OCI-LY3 (cell line): ENCODE measurements at regions not wholly inside any gene's neighbourhood (a gene's known extent, or its start where the extent isn't known, plus 50 kb on each side); places are given as distances from the start of the nearest gene placed in this dataset.

Experiments
- H2AFZ ChIP-seq: fragments of 200-600, 300-600 bp; shearing (Covaris generic); 2 replicates; pipeline ENCODE4 v1.6.0; 2014; ENCODE audit warnings: antibody characterized with exemption, low read depth, low read length
- H3K27ac ChIP-seq: fragments of 200-600, 300-600 bp; sonication (generic); 2 replicates; pipeline ENCODE4 v1.5.1; 2014; ENCODE audit warnings: mild to moderate bottlenecking, low read length, moderate library complexity, mixed read lengths
- H3K27me3 ChIP-seq: fragments of 200-600, 300-600 bp; sonication (generic); 2 replicates; pipeline ENCODE4 v1.6.1; 2014; ENCODE audit warnings: low read depth, low read length, mixed read lengths
- H3K36me3 ChIP-seq: fragments of 200-600, 300-600 bp; sonication (generic); replicated peaks from 2 replicates; pipeline ENCODE3; 2014; ENCODE audit warnings: low read depth, low read length, mixed read lengths
- H3K4me1 ChIP-seq: fragments of 300-600, 200-600 bp; sonication (generic); 2 replicates; pipeline ENCODE4 v1.6.1; 2014; ENCODE audit warnings: low read length, mixed read lengths
- H3K4me2 ChIP-seq: fragments of 200-600, 300-600 bp; sonication (generic); 2 replicates; pipeline ENCODE4 v1.6.1; 2014; ENCODE audit warnings: low read length, mixed read lengths
- H3K4me3 ChIP-seq: fragments of 300-600, 200-600 bp; sonication (generic); 2 replicates; pipeline ENCODE4 v1.5.1; 2014; ENCODE audit warnings: antibody characterized with exemption, mild to moderate bottlenecking, low read length, moderate library complexity
- H3K79me2 ChIP-seq: fragments of 300-600, 200-600 bp; shearing (Covaris generic); 2 replicates; pipeline ENCODE4 v1.6.1; 2014; ENCODE audit warnings: mild to moderate bottlenecking, low read length, mixed read lengths
- H3K9ac ChIP-seq: fragments of 300-600, 200-600 bp; shearing (Covaris generic); 2 replicates; pipeline ENCODE4 v1.6.0; 2014; ENCODE audit warnings: mild to moderate bottlenecking, low read length, moderate library complexity
- H3K9me3 ChIP-seq: fragments of 200-600, 300-600 bp; shearing (Covaris generic); 2 replicates; pipeline ENCODE4 v1.6.1; 2014; ENCODE audit warnings: low read length, mixed read lengths; ENCODE audit not compliant: insufficient read depth
- H4K20me1 ChIP-seq: fragments of 200-600, 300-600 bp; sonication (generic); 2 replicates; pipeline ENCODE4 v1.6.1; 2016; ENCODE audit warnings: low read length, mixed read lengths; ENCODE audit not compliant: insufficient read depth
- CTCF ChIP-seq: fragments of 200-600, 300-600 bp; sonication (generic); IDR thresholded peaks from 2 replicates; pipeline ENCODE4 v1.5.1; 2014; ENCODE audit warnings: antibody characterized with exemption, low read length, low read depth
- EZH2phosphoT487 ChIP-seq: fragments of 200-600 bp; shearing (Covaris generic); IDR thresholded peaks from 2 replicates; pipeline ENCODE4 v1.6.1; 2018; ENCODE audit warnings: antibody characterized with exemption, mixed run types, low read depth

DNA sequence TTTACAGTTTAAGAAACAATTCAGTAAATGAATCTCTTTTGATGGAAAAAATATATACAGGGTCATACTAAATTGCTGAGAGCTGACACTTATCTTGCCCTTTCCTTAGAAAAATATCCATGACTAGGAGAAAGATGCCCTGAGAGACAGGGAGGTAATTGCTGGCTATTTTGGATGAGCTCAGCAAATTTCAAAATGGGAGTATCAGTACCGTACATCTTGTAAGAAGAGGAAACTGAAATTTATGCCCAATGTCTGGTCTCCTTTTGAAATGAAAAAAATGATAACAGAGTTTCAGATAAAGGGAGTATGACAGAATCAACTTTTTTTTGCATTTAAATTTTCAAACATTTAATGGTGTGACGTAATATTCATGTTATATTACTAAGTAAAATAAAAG, 415.8 kb upstream of the CDH10 start:
- H3K9me3 ChIP-seq: no peaks in the 10 kb centered on the region
- TF ChIP-seq EZH2phosphoT487 (no peak), CTCF (no peak)
- H3K79me2 ChIP-seq: no peaks in the 10 kb centered on the region
- no peak overlapping the region for H2AFZ ChIP-seq
- H3K36me3 ChIP-seq: no peaks in the 10 kb centered on the region
- no peak overlapping the region for H3K4me3 ChIP-seq
- H3K27me3 ChIP-seq: no peaks in the 10 kb centered on the region
- H3K9ac ChIP-seq: no peak overlapping the region
- no peaks in the 10 kb centered on the region for H3K4me1 ChIP-seq
- H3K27ac ChIP-seq: no peak overlapping the region
- H3K4me2 ChIP-seq: no peak overlapping the region
- no peaks in the 10 kb centered on the region for H4K20me1 ChIP-seq

DNA sequence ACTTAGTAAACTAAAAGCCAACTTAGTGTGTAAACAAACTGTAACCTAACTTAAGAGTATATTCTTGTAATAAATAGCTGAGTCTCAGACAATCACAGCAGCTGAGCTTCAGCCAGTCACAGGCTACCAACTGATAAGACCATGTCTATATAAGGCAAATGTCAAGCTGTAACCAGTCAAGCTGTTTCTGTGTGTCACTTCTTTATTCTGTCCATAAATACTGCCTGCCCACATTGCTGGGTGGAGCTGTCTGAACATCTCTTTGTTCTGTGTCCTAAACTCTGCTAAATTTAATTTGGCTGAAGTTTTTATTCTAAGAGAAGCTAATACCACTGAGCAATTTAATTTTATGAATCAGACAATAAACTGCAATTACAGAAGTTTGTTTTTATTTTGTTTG, 412.1 kb upstream of the CDH10 start:
- no peaks in the 10 kb centered on the region for H3K79me2 ChIP-seq
- H3K36me3 ChIP-seq: no peaks in the 10 kb centered on the region
- no peaks in the 10 kb centered on the region for H4K20me1 ChIP-seq
- H3K9ac ChIP-seq: no peak overlapping the region
- no peaks in the 10 kb centered on the region for H3K9me3 ChIP-seq
- no peaks in the 10 kb centered on the region for H3K4me1 ChIP-seq
- H3K27ac ChIP-seq: no peak overlapping the region
- TF ChIP-seq CTCF (no peak), EZH2phosphoT487 (no peak)
- H3K4me2 ChIP-seq: no peak overlapping the region
- H2AFZ ChIP-seq: no peak overlapping the region
- H3K27me3 ChIP-seq: no peaks in the 10 kb centered on the region
- no peak overlapping the region for H3K4me3 ChIP-seq

- no peaks in the 10 kb centered on the region for H4K20me1 ChIP-seq
- H3K27ac ChIP-seq: no peak overlapping the region
- H3K27me3 ChIP-seq: no peaks in the 10 kb centered on the region
- H3K9me3 ChIP-seq: no peaks in the 10 kb centered on the region
- H3K36me3 ChIP-seq: no peaks in the 10 kb centered on the region
- H3K9ac ChIP-seq: no peak overlapping the region
- no peak overlapping the region for H3K4me2 ChIP-seq
- H3K79me2 ChIP-seq: no peaks in the 10 kb centered on the region
- no peaks in the 10 kb centered on the region for H3K4me1 ChIP-seq
- no peak overlapping the region for H3K4me3 ChIP-seq
- TF ChIP-seq EZH2phosphoT487 (no peak), CTCF (no peak)
- H2AFZ ChIP-seq: no peak overlapping the region
Observed at GRCh38 chr5:25033658-25034057, 388.9 kb upstream of the CDH10 start.

- no peaks in the 10 kb centered on the region for H3K9me3 ChIP-seq
- no peaks in the 10 kb centered on the region for H4K20me1 ChIP-seq
- no peak overlapping the region for H3K4me2 ChIP-seq
- H3K4me1 ChIP-seq: no peaks in the 10 kb centered on the region
- no peak overlapping the region for H3K27ac ChIP-seq
- TF ChIP-seq CTCF (no peak), EZH2phosphoT487 (no peak)
- no peaks in the 10 kb centered on the region for H3K27me3 ChIP-seq
- no peaks in the 10 kb centered on the region for H3K79me2 ChIP-seq
- H3K36me3 ChIP-seq: no peaks in the 10 kb centered on the region
- H3K9ac ChIP-seq: no peak overlapping the region
- no peak overlapping the region for H2AFZ ChIP-seq
- H3K4me3 ChIP-seq: no peak overlapping the region
Observed at GRCh38 chr5:25029004-25029403, 384.2 kb upstream of the CDH10 start.
